SK-N-SH (cell line): ENCODE measurements at regions not wholly inside any gene's neighbourhood (a gene's known extent, or its start where the extent isn't known, plus 50 kb on each side); places are given as distances from the start of the nearest gene placed in this dataset.

Source experiments
- RXRA ChIP-seq: IDR thresholded peaks from 2 replicates; pipeline ENCODE4 v1.4.0; 2012; ENCODE audit warnings: low read depth, mild to moderate bottlenecking, borderline replicate concordance
- TF ChIP-seq, protein P1 (sequence below): fragments of 200-600 bp; sonication (generic); IDR thresholded peaks from 2 replicates; pipeline ENCODE4 v1.6.1; 2017; ENCODE audit warnings: antibody characterized with exemption, mild to moderate bottlenecking, moderate library complexity
- TF ChIP-seq, protein P2 (sequence below): fragments of 150-350 bp; IDR thresholded peaks from 2 replicates; pipeline ENCODE4 v1.6.1; 2017; ENCODE audit warnings: antibody characterized with exemption, low read length, low read depth, borderline replicate concordance

DNA sequence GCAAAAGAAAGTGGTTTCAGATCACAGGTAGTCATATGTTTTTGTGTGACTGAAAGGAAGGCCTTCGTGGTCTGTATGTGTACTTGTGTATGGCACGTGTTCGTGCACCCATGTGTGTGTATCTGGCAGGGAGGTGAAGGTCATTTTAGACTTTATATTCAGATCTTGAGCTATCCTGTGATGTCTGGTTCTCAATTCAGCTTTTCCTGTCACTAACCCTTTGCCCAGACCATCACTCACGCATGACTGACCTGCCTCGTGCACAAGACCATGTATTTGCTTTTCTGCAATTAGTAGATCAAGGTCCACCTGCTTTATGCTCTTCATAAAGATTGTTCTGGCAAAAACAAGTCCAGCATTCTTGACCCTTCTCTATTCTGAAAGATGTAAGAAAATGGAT is 139.7 kb upstream of the MAF start:
- TF ChIP-seq, protein P1, sequence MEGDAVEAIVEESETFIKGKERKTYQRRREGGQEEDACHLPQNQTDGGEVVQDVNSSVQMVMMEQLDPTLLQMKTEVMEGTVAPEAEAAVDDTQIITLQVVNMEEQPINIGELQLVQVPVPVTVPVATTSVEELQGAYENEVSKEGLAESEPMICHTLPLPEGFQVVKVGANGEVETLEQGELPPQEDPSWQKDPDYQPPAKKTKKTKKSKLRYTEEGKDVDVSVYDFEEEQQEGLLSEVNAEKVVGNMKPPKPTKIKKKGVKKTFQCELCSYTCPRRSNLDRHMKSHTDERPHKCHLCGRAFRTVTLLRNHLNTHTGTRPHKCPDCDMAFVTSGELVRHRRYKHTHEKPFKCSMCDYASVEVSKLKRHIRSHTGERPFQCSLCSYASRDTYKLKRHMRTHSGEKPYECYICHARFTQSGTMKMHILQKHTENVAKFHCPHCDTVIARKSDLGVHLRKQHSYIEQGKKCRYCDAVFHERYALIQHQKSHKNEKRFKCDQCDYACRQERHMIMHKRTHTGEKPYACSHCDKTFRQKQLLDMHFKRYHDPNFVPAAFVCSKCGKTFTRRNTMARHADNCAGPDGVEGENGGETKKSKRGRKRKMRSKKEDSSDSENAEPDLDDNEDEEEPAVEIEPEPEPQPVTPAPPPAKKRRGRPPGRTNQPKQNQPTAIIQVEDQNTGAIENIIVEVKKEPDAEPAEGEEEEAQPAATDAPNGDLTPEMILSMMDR = no peak
- TF ChIP-seq, protein P2, sequence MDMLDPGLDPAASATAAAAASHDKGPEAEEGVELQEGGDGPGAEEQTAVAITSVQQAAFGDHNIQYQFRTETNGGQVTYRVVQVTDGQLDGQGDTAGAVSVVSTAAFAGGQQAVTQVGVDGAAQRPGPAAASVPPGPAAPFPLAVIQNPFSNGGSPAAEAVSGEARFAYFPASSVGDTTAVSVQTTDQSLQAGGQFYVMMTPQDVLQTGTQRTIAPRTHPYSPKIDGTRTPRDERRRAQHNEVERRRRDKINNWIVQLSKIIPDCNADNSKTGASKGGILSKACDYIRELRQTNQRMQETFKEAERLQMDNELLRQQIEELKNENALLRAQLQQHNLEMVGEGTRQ = no peak
- no peak for TF ChIP-seq RXRA
